GM10248 (cell line): ENCODE measurements at regions not wholly inside any gene's neighbourhood (a gene's known extent, or its start where the extent isn't known, plus 50 kb on each side); places are given as distances from the start of the nearest gene placed in this dataset.

Source experiments
- CTCF ChIA-PET: fragments of 300-600 bp; sonication (Branson Sonifier 250); formaldehyde crosslinking; extraction: SDS; loops from one replicate; lab custom pipeline; 2021; ENCODE audit warnings: antibody characterized with exemption; lab: Yijun Ruan, JAX
- POLR2A ChIA-PET: fragments of 350-650 bp; sonication (Branson Sonifier 250); formaldehyde crosslinking; extraction: SDS; loops from one replicate; lab custom pipeline; 2020; ENCODE audit warnings: antibody characterized with exemption; lab: Yijun Ruan, JAX
- DNase-seq: peaks from one replicate; pipeline ENCODE4 v3.0.0; 2012; ENCODE audit errors: extremely low spot score
- TF ChIP-seq, protein P1 (sequence below): IDR thresholded peaks from 2 replicates; pipeline ENCODE4 v1.5.1; 2012; ENCODE audit warnings: mild to moderate bottlenecking, low read depth; ENCODE audit errors: extremely low read depth, missing control alignments, control extremely low read depth

- ChIA-PET CTCF (interaction anchor here (1.3 to 1.5 kb wide), 2 partner anchors 10 to 15 kb away, joined by 3 read pairs; no protein-coding TSS in a partner anchor), POLR2A (no interaction called here)
- TF ChIP-seq, protein P1, sequence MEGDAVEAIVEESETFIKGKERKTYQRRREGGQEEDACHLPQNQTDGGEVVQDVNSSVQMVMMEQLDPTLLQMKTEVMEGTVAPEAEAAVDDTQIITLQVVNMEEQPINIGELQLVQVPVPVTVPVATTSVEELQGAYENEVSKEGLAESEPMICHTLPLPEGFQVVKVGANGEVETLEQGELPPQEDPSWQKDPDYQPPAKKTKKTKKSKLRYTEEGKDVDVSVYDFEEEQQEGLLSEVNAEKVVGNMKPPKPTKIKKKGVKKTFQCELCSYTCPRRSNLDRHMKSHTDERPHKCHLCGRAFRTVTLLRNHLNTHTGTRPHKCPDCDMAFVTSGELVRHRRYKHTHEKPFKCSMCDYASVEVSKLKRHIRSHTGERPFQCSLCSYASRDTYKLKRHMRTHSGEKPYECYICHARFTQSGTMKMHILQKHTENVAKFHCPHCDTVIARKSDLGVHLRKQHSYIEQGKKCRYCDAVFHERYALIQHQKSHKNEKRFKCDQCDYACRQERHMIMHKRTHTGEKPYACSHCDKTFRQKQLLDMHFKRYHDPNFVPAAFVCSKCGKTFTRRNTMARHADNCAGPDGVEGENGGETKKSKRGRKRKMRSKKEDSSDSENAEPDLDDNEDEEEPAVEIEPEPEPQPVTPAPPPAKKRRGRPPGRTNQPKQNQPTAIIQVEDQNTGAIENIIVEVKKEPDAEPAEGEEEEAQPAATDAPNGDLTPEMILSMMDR, result no peak
- no peak for DNase-seq
Measured at GRCh38 chr9:23497137-23497504, 328.9 kb downstream of the ELAVL2 start.

DNA sequence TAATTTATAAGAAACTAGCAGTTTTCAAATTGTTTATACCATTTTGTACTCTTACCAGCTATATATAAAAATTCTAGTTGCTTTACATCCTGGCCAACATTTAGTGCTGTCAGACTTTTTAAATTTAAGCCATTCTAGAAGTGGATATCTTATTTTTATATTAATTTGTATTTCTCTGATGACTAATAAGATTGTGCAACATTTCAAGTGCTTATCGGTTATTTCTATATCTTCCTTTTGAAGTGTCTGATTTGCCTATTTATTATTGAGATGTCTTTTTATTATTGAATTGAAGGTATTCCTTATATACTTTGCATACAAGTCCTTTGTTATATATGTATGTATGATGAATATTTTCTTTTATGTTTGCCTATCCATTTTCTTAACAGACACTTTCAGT, 324.0 kb downstream of the ELAVL2 start:
- POLR2A ChIA-PET, result no interaction called here
- no peak for DNase-seq
- CTCF ChIA-PET, result no interaction called here
- TF ChIP-seq, protein P1, result no peak

- POLR2A ChIA-PET, result no interaction called here
- no peak for DNase-seq
- CTCF ChIA-PET, result no interaction called here
- TF ChIP-seq, protein P1, result no peak
Measured at GRCh38 chr9:23522952-23523351, 303.1 kb downstream of the ELAVL2 start.

DNA sequence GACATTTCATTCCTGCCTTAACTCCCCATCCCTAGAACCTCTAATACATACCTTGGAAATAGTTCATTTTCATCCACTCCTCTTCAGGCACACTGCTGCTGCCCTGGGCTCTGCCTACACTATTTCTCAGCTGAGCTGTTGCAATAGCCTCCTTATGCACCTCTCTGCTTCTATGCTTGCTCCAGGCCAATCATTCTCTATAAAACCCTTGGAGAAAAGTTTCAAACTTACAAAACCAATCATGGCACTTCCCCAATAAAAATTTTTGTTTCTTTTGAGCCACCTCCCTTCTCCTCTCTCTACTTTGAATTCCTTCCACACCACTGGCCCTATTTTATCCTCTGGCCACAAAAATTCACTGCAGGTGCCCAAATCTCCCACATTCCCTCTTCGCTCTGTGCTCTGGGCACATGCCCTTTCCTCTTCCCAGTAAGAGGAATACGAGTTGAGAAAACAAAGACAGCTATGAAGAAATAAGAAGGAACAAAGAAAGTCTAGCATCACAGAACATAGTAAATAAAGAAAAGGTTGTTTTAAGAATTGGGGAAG, 301.4 kb downstream of the ELAVL2 start:
- TF ChIP-seq, protein P1, result no peak
- CTCF ChIA-PET, result interaction anchor here (1.1 kb wide), 1 partner anchor 16 kb away, joined by 3 read pairs; no protein-coding TSS in a partner anchor
- POLR2A ChIA-PET, result no interaction called here
- no peak for DNase-seq

DNA sequence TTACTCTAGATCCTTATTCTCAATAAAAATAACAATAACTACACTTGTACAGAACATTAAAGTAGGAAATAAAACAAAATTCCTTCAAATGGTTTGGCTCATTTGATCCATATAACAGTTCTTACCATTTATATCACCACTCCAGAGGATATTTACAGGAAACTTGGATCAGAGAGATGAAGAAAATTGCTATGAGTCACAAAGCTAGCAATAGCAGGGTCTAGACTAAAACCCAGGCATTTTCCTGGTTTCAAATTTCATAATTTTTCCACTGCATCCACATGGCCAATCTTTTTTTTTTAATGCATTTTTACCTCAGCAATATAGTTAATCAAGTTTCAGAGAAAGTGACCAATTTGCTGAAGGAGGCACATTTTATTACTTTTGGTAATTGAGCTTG, 299.2 kb downstream of the ELAVL2 start:
- ChIA-PET POLR2A (no interaction called here), CTCF (no interaction called here)
- TF ChIP-seq, protein P1, result no peak
- no peak for DNase-seq

GRCh38 chr9:23532282-23532681, 293.8 kb downstream of the ELAVL2 start:
- POLR2A ChIA-PET, result no interaction called here
- TF ChIP-seq, protein P1, result no peak
- CTCF ChIA-PET, result no interaction called here
- no peak for DNase-seq
